8988T (cell line): ENCODE measurements at regions not wholly inside any gene's neighbourhood (a gene's known extent, or its start where the extent isn't known, plus 50 kb on each side); places are given as distances from the start of the nearest gene placed in this dataset.

Experiments
- DNase-seq: peaks from one replicate; pipeline ENCODE4 v3.0.0; 2011

GRCh38 chr11:69380921-69381581 lies 87.1 kb downstream of the MYEOV start:
- no peak for DNase-seq

- no peak for DNase-seq
Observed at GRCh38 chr11:69381681-69382130, 87.8 kb downstream of the MYEOV start.

GRCh38 chr11:69382131-69383128 lies 88.5 kb downstream of the MYEOV start:
- peak; percentile 79 for DNase-seq

- no peak for DNase-seq
Observed at GRCh38 chr11:69383372-69384250, 89.7 kb downstream of the MYEOV start.

- DNase-seq, result no peak
Observed at GRCh38 chr11:69384251-69385143, 90.5 kb downstream of the MYEOV start.

GRCh38 chr11:69385144-69385820 lies 91.3 kb downstream of the MYEOV start:
- no peak for DNase-seq

GRCh38 chr11:69385832-69386427 lies 92.0 kb downstream of the MYEOV start:
- no peak for DNase-seq

GRCh38 chr11:69386594-69387408 lies 92.8 kb downstream of the MYEOV start:
- no peak for DNase-seq

GRCh38 chr11:69387409-69387885 lies 93.5 kb downstream of the MYEOV start:
- DNase-seq, result no peak

- DNase-seq, result no peak
Observed at GRCh38 chr11:69388210-69388609, 93.3 kb upstream of the LINC01488 start.

GRCh38 chr11:69388661-69389060 lies 92.8 kb upstream of the LINC01488 start:
- no peak for DNase-seq

- no peak for DNase-seq
Observed at GRCh38 chr11:69390561-69390960, 90.9 kb upstream of the LINC01488 start.

GRCh38 chr11:69391192-69392103 lies 90.0 kb upstream of the LINC01488 start:
- no peak for DNase-seq

- no peak for DNase-seq
Observed at GRCh38 chr11:69392104-69392653, 89.3 kb upstream of the LINC01488 start.

GRCh38 chr11:69393178-69393832 lies 88.2 kb upstream of the LINC01488 start:
- DNase-seq, result no peak

- DNase-seq, result no peak
Observed at GRCh38 chr11:69393865-69394233, 87.6 kb upstream of the LINC01488 start.

GRCh38 chr11:69394234-69394868 lies 87.1 kb upstream of the LINC01488 start:
- DNase-seq, result no peak
